Putamen (tissue), 1 donor: ENCODE measurements at regions not wholly inside any gene's neighbourhood (a gene's known extent, or its start where the extent isn't known, plus 50 kb on each side); places are given as distances from the start of the nearest gene placed in this dataset.

Source experiments
- DNase-seq: peaks from one replicate; pipeline ENCODE4 v3.0.0-alpha.2; 2016; ENCODE audit warnings: low spot score

DNA sequence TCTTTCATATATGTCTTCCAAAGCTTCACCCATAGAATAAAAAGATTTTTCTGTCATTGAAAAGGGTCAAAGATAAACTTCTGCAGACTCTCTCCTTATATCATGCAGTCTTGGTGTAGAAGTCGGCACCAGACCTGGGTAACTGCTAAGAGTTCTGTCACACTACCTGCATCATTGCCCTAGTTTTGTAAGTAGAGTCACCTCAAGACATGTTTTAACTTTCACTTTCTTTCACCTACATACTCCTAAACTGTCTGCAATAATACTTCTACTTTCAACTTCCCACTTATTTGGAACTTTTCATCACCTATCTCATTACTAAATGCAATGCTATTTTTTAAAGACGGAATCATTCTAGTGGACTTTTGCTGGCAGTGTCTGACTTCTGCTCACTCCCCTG is 475.6 kb upstream of the VRK2 start:
- no peak for DNase-seq

GRCh38 chr2:57575700-57576268 is 470.8 kb upstream of the VRK2 start:
- no peak for DNase-seq

DNA sequence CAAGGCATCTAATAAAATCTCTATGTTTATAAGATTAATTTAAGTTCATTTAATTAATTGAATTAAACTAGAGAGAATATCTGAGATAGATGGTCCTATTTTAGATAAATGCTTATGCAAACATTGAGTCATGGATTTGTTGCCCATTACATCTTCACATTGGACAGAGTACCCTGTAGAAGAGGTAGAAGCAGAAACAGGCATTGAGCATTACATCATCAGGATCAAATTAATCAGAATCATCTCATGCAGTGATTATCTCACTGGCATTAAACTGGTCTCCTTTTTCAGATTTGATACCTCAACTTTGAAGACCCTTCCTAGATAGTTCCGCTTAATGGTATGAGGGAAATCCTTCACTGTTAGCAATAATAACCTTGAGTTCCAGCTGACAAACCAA is 469.6 kb upstream of the VRK2 start:
- no peak for DNase-seq

DNA sequence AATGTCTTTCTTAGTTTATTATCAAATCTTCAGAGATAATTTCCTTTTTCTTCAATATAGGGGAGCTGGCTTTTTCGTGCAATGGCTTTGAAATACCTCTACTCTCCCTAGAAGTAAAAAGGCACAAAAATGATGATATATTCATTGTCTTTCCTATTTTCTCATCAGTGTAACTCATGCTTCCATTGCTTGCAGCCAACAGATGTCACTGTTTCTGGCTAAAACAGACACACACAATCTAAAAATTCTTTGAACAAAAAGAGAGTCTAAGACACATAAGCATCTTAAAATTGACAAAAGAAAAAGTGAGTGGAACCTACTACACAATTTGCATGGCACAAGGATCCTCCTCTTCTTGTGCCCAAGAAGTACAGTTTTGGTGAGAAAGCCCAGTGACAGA is 448.7 kb upstream of the VRK2 start:
- no peak for DNase-seq

DNA sequence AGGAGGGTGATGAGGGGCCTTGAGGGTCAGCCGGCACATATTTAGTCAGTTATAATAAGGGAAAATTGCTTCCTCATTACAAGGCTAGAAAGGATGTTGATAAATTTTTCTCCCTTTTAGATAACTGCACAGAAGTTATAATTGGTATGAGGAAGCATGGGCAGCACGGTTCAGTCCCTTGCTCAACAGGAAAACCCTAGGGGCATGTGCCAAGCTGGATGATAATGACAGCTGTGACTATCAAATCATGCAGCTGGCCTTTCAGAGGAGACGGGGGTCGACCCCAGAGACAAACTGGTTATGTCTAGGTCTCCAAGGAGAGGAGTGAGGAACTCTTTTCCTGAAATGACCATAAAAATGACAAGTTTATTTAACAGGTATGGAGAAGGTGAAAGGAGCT is 448.1 kb upstream of the VRK2 start:
- no peak for DNase-seq

DNA sequence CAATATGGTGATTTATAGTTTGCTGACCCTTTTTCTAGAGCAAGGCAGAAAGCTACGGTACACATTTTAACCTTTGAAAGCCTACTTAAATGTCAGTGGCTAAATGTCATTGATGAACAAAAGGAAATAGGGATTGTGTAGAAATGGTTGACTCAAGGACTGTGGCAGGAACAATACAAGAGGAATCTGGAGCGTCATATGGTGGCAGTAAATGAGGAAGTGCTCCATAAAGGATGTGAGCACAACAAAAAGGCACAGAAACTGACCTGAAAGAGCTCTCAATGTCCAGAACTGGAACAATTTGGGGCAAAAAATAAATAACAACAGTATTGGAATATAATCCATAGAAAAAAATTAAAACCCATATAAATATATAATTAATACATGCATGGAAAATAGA is 443.9 kb upstream of the VRK2 start:
- DNase-seq: no peak

DNA sequence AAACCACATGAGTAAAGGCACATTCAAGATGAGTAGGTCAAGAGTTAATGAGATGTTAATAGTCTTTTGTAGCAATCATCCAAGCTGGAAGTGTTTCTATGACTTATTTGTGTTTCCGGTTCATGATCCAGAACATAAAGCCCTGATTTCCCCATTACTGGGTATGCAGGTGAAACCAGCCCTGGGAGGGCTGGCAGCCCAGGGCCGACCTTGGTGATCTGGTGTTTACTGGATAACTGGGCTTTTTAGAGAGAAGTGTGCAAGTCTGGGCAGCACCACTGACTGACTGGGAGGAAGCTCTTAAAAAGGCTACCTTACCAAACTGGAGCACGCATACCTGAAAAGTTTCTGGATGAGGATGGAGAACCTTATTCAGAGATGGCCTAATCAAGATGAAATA is 431.6 kb upstream of the VRK2 start:
- no peak for DNase-seq

DNA sequence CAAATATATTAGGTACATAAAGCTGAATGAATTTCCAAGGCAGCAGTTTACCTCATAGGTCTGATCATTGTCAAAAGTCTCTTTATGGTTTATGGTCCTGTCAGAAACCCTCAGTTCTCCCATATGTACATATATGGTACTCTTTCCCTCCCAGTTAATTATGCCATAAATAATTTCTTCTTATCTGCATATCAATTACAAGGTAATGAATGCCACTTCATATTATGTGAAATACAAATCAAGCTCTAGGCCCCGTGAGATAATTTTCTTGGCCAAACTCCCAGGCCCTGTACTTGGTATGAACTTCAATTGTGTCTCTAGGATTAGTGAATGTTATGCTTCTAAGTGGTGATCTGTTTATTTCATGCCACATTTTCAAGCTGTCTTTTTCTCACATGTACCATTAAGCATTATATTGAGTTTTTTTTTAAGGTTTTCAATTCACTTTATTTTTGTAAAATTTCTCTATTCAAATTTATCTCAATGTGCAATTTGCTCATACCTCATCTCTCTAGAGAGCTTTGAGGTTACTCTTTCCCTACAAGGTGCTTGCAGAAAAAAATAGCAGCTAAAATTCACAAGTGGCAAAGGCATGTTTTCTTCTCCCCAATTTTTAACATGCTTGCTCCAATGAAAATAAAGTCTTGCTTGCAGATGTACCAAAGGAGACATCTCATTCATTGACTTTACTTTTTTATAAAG is 430.6 kb upstream of the VRK2 start:
- DNase-seq: no peak

- no peak for DNase-seq
Observed at GRCh38 chr2:57617318-57617717, 429.3 kb upstream of the VRK2 start.

- no peak for DNase-seq
Observed at GRCh38 chr2:57621122-57621663, 425.4 kb upstream of the VRK2 start.

DNA sequence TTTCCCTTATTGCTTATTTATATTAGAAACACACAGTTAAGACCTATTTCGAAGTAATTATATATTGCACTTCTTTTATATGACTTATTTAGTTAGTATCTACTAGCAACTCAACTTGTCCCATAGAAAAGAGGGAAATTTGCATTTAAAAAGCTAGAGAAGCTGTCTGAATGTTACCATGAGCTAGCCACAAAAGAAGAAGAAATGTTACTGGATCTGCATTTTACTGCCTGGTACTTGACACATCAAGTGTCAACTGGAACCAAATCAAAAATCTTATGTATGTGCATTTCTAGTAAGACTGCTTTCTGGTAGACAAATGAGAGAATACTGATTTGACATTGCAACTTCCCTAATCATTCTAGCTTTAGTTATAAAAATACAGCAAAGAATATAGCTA is 424.6 kb upstream of the VRK2 start:
- DNase-seq: no peak

GRCh38 chr2:57656198-57656597 is 390.4 kb upstream of the VRK2 start:
- no peak for DNase-seq

DNA sequence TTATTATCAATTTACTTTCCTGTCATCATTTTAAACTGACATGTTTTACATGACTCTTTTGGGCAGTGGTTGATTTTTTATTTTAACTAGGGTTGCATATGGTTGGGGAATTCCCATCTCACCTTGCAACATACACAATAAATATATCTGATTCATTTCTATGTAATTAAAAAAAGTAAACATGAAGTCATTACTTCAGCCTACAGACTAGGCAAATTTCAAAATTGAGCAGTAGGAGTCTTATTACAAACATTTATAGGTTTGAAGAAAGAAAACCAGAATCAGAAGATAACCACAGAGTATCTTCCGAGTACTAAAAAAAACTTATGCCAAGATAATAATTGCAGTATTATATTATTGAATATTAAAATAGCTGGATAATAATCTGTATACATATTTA is 377.0 kb upstream of the VRK2 start:
- no peak for DNase-seq

DNA sequence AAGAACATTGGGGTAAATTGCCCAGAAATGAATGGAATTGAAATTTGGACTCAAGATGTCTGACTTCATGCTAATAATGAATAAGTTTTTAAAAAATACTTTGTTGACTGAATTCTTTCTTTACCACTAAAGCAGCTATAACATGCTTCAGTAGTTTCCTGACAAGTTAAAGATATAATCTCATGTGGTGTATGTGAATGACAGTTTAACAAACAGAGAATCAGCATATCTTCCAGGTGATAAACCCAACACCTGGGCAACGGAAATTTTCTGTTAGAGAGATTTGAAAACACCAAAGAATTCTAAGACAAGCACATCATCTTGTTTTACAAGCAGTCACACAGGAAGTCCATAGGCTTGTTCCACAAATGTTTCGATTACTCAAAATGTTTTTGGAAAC is 372.6 kb upstream of the VRK2 start:
- DNase-seq: no peak

GRCh38 chr2:57674743-57675142 is 371.9 kb upstream of the VRK2 start:
- DNase-seq: no peak

- no peak for DNase-seq
Observed at GRCh38 chr2:57677296-57677695, 369.3 kb upstream of the VRK2 start.

GRCh38 chr2:57681650-57682049 is 365.0 kb upstream of the VRK2 start:
- no peak for DNase-seq

- no peak for DNase-seq
Observed at GRCh38 chr2:57685032-57685431, 361.6 kb upstream of the VRK2 start.

DNA sequence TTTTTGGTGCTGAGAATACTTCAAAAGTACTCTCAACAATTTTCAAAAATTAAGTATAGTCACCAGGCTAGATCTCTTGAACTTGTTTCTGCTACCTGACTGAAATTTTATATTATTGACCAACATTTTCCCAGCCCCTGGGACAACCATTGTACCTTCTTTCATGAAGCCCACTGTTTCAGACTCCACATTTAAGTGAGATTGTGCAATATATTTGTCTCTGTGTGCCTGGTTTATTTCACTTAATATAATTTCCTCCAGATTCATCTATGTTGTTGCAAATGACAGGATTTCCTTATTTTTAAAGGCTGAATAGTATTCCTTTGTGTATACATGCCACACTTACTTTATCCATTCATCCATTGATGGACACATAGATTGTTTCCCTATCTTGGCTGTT is 354.2 kb upstream of the VRK2 start:
- DNase-seq: no peak

DNA sequence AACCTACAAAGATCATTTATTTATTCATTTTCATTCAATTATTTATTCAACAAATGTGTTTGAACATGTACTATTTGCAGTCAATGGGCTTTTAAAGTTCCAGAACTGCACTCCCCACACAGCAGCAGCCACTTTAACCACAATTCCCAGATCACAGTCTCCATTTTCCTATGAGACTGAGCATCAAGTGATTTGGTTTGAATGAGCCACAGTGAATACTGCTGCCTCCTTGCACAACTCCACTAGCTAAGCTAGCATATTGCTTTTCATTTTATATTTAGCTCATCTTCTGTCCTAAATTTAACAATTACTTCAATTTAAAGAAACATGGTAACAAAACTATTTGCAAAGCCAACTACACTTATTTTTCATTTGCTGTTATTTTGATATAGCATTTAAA is 353.4 kb upstream of the VRK2 start:
- DNase-seq: no peak

DNA sequence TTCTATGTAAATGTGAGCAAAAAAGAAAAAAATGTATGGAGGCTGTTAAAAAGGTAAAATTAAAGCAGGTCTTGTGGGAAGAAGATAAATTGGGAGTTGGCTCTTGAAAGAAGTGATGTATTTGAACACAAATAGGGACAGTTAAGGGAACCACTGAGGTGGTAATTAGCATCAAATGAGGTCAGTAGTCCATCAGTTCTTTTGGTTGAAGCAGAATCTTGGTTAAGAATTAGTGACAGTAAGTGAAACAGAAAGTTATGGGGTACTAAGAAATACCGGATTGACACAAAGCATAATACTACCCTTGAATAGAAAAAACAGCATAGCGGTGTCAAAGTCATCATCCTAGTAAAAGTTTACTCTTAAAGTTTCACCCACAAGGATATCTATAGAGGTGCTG is 352.6 kb upstream of the VRK2 start:
- no peak for DNase-seq

DNA sequence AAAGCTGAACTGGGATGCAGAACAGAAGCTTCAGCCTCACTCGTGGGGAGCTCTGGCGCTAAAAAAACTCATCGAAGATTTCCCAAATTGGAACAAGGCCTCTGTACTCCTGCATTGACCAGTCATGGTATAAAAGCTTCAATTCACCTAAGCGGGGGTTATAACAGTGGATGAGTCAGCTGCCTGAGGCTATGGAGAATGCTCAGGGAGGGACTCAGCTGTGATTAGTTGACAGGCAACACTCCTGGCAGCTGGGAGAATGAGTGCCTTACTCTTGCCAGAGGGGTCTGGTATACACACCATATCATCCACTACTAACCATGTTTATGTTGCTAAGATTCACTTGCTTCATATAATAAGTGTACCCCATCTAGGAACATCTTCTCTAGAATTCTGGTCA is 350.6 kb upstream of the VRK2 start:
- no peak for DNase-seq

DNA sequence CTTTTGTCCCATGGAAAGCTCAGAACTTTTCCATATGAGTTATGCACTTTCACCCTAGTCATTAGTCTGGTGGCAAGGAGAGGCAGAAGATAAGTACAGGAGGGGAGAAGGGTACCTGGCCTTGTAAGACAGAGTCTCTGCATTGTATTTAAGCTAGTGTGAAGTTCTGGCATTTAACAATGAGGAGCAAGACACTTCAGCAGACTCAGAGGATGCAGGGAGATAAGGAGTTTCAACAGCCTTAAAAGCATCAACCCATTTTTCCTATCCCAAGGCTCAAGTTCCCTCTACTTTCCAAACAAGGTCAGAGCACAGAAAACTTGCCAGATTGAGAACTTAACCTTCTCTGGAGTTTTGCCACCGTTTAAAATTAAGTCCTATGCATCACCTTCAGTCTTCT is 348.2 kb upstream of the VRK2 start:
- DNase-seq: no peak

- DNase-seq: no peak
Observed at GRCh38 chr2:57698935-57699449, 347.6 kb upstream of the VRK2 start.
